HG02588 (cell line): ENCODE measurements at regions not wholly inside any gene's neighbourhood (a gene's known extent, or its start where the extent isn't known, plus 50 kb on each side); places are given as distances from the start of the nearest gene placed in this dataset.

Source experiments
- ATAC-seq: cut with Tn5 transposase; IDR thresholded peaks from one replicate; pipeline ENCODE4 v1.9.1; 2021; ENCODE audit warnings: mild to moderate bottlenecking, moderate library complexity; ENCODE audit not compliant: unreplicated experiment

DNA sequence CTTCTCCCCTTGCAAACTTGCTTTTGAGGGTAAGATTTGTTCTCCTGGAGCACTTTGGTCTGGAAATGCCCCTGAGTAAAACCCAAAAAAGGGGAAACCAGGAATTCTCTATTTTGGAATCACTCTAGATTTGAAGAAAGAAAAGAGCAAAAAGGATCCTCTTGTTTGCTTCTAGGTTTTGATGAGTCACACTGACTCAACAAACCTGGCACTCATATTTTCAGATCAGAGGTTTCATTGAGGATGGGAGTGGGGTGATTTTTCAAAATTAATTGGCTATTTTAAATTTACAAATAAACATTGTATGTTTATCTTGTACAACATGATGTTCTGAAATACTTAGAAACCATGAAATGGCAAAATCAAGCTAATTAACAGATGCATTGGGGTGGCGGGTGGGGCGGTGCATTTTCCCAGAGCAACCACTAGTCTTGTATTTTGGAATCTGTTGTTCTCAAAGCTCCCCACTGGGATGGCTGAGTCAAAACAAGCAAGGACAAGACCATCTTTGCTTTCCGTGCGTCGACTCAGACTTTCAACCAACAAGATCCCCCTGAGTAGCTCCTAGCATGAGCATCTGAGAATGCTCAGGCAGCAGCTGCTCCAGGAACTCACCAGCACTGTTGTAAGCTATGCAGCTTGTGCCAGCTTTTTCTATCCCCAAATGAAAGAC, 451.4 kb downstream of the WDR72 start:
- ATAC-seq: no peak

- no peak for ATAC-seq
Observed at GRCh38 chr15:53305554-53305953, 453.9 kb downstream of the WDR72 start.

- no peak for ATAC-seq
Observed at GRCh38 chr15:53305101-53305500, 454.4 kb downstream of the WDR72 start.

DNA sequence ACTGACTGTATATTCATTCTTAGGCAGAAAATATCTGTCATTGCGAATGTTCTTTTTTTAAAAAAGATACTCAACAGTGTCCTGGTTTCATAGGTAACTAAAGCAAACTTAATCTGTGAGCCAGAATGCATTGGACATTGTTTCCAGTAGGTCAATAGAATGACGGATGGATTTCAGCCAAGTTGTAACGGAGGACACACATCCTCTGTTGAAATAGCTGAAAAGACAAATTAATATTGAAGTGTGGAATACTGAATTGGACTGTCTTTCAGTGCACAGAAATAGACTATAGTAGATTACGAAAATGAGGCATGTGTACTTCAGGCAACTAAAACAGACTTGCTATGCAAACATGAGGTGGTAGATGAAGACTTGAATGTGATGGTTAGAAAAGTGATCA, 461.6 kb downstream of the WDR72 start:
- no peak for ATAC-seq

DNA sequence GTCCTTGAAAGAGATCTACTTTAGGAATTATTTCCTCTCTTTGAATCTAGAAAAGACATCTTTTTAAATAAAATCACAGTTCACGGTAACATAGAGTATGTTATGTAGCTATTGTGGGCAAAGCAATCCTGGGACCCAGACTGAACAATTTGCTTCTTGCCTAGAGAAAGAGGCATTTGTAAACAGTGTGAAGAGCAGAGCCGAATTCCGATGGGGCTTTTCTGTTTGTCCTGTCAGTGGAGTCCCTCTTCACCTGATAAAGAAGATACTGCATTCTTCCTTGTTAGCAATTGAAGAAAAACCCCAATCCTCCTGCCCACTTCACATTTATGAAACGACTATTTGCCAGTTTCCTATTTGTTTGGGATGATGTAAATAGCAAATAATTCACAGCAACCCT, 462.9 kb downstream of the WDR72 start:
- no peak for ATAC-seq

GRCh38 chr15:53295574-53295973, 463.9 kb downstream of the WDR72 start:
- no peak for ATAC-seq

- no peak for ATAC-seq
Observed at GRCh38 chr15:53288542-53288941, 470.9 kb downstream of the WDR72 start.

DNA sequence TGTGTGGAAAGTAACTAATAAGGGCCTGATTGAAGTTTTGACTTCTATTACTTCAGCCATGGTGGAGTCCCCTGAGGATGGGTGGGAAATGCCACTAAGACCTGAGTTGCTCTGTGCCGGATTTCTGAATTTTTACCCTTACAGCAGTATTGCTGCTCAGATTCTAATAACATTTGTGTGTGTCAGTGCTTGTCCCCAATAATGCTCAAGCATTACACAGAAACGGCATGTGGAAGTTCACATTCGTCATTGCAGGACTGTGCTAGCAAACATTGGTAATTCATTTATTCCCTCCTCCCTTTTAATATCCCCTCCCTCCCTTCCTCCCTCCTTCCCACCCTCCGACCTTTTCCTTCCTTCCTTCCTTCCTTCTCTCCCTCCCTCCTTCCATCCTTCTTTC, 484.5 kb upstream of the ONECUT1 start:
- no peak for ATAC-seq

GRCh38 chr15:53272116-53272515, 482.0 kb upstream of the ONECUT1 start:
- no peak for ATAC-seq

DNA sequence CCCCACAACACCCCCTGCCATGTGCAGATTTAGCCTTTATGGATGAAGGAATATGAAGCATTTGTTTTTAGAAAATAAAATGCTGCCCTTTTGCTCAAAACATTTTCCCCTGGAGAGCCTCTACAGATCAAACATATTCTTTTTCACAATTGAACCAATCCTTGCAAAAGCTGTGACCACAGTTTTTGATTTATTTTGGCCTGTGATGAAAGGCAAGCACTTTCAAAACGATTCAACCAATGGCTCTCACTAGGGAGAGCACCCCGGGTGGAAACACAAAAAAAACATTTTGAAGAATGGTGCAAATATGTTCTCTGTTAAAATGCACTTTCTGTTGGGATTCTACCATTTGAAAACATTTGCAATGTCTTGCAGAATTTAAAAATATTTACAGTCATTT, 476.0 kb upstream of the ONECUT1 start:
- ATAC-seq: no peak

- no peak for ATAC-seq
Observed at GRCh38 chr15:53260647-53261046, 470.5 kb upstream of the ONECUT1 start.

- no peak for ATAC-seq
Observed at GRCh38 chr15:53256457-53256856, 466.3 kb upstream of the ONECUT1 start.

DNA sequence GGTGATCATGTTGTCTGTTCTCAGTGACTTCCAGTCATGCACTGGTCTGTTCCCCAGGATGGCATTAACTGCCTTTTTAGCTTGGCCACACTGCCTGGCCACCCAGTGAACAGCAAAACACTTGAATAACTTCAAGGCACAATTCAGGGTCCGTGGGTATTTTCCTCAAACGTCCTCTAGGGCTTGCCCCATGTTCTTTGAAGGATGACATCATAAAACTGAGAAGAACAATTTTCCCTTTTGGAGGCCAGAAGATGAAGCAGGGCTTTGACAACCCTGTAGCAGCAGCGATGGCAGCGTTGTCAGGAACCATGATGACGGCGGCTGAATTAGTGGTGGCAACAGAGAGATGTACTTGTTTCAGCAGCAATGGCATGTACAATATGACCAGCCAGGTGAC, 465.9 kb upstream of the ONECUT1 start:
- no peak for ATAC-seq

- ATAC-seq: no peak
Observed at GRCh38 chr15:53251996-53252395, 461.9 kb upstream of the ONECUT1 start.

DNA sequence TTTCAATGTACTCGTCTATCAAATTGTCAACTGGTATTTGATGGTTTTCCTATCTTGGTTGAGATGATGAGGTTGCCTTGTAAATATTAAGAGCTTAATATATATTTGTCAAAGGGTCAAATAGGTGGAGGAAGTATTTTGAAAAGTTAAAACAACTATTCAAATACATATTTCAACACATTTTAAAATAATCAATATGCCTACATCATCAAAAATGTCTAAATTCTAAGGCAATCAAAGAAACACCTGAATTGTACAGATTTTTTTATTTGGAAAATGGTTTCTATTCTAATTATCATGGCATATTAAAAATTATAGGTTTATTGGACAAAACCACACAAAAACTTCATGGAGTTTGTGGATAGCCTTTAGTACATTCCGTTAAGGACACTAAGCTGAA, 461.4 kb upstream of the ONECUT1 start:
- no peak for ATAC-seq

GRCh38 chr15:53247041-53247708, 457.0 kb upstream of the ONECUT1 start:
- ATAC-seq: no peak

GRCh38 chr15:53246404-53246803, 456.3 kb upstream of the ONECUT1 start:
- no peak for ATAC-seq

DNA sequence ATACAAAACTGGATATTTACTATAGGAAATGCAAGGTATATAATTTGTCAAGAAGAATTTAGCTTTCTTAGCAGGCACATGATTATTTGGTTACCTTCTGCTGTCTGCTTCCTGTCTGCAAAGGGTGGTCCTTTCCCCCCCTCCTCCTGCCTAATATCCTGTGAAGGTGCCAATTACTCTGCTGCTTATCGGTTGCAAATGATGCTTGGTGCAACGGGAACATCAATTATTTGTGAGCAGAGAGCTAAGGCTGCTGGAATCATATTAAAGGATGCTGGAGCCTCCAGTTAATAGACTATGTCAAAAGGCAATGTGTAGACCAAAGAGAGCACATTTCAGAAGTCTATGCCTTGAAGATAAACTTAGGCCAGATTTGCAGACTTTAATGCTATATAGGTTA, 443.7 kb upstream of the ONECUT1 start:
- no peak for ATAC-seq

DNA sequence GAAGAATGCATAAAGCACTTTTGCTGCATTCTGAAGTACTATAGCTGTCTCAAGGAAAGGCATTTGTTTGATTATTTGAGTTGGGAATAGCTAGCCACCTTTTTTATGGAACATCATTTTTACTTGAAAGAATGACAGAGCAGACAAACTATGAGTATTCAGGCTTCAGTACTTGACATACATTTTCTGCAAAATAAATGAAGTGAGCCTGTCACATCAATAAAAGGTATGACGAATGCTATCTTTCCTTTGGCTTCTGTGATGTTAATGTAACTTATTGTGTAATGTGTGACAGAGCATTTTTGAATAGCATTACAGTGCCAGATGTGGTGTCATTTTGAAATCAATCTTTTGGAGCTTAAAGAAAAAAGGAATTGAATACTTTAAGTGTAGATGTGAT, 440.3 kb upstream of the ONECUT1 start:
- ATAC-seq: no peak

DNA sequence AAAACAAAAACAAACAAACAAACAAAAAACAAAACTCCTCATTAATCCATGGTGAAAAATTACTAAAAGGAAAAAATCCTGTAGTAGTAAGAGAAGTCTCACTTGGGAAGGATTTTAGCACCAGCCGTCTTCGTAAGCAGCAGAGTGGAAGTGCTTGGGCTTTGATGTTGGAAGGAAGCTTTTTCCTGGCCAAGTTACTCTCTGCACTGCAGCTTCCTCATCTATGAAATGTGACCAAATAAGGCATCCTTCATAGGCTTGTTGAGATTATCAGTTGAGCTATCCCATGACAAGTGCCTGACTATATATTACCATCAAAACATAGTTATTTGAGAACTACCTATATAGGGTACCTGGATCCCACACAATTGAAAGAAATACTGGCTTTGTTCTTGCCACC, 436.4 kb upstream of the ONECUT1 start:
- no peak for ATAC-seq

DNA sequence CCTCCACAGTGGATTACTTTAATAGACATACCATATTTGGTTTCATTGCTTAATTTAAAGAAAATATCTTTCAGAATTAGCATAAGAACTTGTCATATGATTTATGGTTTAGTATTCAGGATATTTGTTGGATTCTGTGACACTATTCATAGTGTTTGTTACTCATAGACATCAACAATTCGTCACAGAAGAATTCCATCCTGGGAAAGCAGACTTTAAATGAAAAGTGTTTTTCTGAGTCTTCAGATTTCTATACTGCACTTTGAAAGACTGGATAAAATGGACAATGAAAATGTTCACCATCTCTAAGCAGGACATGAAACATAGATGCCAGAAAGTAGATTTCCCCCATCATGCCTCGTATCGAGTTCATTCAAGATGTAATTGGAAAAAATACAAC, 435.6 kb upstream of the ONECUT1 start:
- no peak for ATAC-seq

- no peak for ATAC-seq
Observed at GRCh38 chr15:53224371-53224770, 434.2 kb upstream of the ONECUT1 start.

GRCh38 chr15:53223815-53224214, 433.7 kb upstream of the ONECUT1 start:
- ATAC-seq: no peak
